T-helper 2 cell (primary cell): ENCODE measurements at regions not wholly inside any gene's neighbourhood (a gene's known extent, or its start where the extent isn't known, plus 50 kb on each side); places are given as distances from the start of the nearest gene placed in this dataset.
"Not testable (repeated sequence)": the region's sequence is repeated elsewhere in the genome, so short reads cannot be mapped to it uniquely, and the experiment has no call there.

ENCODE experiments used
- DNase-seq, 5 experiments: peaks; one replicate each; pipeline versions ENCODE4 v3.0.0 to v3.0.0-alpha.2; 2012 to 2022

DNA sequence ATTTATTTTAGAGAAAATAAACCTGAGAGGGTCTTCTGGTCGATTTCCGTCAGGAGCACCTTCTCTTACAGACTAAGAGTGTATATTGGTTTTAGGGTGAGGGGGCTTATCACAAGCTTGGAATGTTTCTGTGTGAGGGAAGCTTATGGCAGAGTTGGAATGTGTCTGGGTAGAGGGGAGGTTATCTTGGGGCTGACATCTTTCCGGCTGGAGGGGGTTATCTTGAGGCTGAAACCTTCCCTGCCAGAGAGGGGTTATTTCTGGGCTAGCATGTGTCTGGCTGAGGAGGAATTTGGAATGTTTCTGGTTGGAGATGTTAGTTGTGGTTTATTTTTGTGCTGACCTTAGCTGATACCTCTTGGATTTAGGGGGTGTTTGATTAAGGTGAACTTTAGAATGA lies 1312.1 kb downstream of the ADGRL3 start:
- no peak for DNase-seq

DNA sequence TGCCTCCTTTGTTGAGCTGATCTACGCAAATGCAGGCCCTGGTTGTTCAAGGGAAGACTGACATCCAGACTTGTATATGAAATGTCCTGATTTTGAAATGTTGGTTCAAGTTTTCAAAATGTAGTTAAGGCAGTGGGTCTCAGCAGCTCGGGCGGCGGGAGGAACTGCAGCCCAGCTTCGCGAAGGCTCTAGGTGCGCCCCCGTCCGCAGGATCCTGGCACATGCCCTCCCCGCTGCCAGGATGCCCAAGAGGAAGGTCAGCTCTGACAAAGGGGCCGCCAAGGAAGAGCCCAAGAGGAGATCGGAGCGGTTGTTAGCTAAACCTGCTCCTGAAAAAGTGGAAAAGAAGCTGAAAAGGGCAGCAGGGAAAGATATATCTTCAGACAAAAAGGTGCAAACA lies 1310.1 kb downstream of the ADGRL3 start:
- no peak for DNase-seq

DNA sequence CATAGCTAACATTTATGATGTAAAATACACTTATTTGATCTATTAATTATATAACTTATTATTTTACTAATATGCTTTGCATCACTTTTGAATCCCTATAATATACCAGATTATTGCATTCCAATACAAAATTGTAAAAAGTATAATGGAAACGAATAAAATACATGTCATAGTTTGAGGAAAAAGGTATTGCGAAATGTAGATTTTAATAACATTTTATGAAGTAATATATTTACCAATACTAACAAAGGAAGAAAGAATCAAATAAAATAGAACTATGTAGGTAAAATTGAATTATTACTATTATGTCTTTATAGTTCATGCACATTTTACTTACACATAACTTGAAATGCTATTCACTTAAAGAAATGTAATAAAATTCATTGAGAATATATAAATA lies 1300.2 kb downstream of the ADGRL3 start:
- DNase-seq = no peak

DNA sequence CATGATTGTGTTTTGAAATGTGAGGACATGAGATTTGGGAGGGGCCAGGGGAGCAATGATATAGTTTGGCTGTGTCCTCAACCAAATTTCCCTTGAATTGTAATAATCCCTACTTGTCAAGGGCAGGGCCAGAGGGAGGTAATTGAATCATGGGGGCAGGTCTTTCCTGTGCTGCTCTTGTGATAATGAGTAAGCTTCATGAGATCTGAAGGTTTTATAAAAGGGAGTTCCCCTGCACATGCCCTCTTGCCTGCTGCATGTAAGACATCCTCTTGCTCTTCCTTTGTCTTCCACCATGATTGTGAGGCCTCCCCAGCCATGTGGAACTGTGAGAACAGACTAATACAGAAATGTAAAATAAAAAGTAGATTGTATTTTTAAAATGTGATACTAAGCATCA lies 1294.9 kb downstream of the ADGRL3 start:
- no peak for DNase-seq

DNA sequence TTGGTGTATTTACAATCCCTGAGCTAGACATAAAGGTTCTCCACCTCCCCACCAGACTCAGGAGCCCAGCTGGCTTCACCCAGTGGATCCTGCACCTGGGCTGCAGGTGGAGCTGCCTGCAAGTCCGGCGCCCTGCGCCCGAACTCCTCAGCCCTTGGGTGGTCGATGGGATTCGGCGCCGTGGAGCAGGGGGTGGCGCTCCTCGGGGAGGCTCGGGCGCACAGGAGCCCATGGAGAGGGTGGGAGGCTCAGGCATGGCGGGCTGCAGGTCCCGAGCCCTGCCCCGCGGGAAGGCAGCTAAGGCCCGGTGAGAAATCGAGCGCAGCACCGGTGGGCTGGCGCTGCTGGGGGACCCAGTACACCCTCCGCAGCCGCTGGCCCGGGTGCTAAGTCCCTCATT lies 1291.6 kb downstream of the ADGRL3 start:
- not testable (repeated sequence) for DNase-seq

DNA sequence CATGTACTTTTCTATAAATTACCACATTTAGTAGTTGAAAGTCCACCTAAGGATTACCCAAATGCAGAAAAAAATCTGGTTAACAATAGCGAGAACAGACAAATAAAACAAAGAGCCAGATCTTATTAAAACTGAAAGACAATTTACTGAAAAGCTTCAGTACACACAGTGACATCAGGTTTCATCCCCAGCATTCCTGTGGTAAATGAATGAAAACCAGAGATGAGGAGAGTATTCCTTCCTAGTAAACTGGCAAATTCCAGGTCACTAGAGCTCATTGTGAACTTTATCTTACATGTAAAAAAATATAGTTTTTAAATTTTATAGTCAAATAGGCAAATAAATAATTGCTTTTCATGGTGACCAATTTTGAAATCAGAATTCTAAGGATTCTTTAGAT lies 1290.5 kb downstream of the ADGRL3 start:
- DNase-seq = no peak

DNA sequence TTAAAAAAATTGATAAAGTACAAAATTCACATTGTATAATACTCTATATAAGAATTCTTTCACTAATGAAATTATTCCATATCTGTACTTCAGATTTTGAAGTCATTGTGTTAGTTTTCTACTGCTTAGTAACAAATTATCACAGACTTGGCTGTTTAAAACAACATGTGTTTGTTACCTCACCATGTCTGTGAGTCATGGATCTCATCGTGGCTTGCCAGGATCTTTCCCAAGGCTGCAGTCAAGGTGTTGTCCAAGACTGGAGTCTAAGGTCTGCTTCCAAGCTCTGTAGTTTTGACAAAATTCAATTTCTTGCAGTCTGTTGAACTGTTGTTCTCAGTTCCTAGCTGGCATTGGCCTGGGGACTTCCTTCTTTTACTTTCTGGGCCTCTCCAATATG lies 1286.9 kb downstream of the ADGRL3 start:
- DNase-seq = no peak

DNA sequence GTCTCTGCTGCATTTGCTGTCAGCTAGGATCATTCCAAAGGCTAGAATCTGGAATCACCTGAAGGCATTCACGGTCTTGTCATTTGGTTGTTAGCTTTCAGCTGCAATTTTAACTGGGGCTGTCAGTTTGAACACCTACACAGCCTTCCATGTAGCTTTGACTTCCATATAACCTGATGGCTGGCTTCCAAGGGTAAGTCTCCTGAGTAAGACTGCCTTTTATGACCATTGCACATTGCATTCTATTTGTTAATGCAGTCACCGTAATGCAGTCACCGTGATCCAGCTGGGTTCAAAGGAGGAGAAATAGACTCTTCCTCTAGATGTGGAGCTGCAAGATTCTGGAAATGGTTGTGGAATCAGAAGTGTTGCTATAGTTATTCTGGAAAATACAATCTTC lies 1284.2 kb downstream of the ADGRL3 start:
- DNase-seq = no peak

DNA sequence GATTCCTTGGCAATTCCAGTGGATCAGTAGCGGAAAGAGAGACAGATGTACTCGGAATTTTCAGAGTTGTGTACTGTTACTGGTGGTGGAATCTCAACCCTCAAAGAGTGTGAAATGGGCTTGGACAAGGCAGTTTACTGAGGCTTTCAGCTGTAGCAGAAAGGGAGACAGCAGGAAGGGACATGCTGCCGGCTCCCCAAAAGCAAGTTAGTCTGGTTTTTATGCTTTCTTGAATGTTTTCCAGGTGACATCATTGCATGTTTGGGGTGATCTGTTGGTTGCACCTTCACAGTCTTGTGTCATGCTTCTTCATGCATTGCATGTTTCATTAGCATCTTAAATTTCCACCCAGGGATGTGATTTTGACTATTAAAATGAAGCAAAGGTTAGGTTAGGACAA lies 1282.2 kb downstream of the ADGRL3 start:
- DNase-seq = no peak

DNA sequence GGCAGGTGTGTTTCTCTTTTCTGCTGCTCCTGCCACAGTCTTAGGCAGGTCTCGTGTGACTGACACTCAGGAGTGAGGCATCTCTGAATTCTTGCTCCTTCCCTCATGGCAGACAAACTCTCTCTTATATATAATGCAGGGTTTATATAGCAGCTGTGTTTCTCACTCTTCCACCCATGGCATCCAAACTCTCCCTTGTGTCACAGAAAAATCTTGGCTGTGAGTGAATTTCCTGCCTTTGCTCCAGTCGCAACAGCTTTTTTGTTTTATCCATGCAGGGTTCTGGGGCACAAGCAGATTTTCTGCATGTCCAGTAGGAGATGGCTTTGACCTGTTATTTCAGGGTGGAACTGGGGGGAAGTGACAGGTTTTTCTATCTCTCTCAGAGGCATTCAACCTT lies 1275.5 kb downstream of the ADGRL3 start:
- no peak for DNase-seq

DNA sequence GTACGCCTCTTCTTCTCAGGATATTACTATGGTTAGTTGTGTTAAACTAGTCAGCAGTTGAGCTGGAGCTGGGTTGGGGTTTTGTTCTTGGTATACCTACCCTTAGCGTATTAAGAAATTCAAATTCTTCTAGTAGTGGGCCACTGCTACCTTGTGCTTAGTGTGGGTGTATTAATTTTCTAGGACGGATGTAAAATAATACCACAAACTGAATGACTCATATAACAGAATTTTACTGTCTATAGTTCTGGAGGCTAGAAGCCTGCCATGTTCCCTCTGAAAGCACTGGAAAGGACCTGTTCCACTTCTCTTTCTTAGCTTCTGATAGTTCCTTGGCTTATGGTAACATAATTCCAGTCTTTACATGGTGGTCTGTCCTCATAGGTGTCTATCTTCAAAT lies 1274.7 kb downstream of the ADGRL3 start:
- DNase-seq = no peak

DNA sequence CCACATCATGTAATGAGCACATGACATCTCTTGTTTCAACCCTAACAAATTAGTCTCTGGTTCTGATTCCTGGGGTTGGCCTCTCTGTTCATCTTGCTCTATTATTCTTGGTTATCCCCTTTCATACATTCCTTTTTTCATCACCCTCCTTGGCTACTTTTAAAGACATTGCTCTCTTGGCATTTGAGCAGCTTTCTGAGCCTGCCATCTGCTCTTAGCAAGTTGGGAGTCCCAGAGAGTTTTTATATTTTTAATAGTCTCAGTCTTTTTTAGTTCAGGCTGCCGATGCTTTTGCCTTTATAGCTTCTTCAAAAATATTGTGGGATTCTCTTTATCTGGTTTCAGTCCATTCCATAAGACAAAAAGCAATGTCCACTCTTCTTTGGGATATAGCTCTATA lies 1270.9 kb downstream of the ADGRL3 start:
- no peak for DNase-seq

DNA sequence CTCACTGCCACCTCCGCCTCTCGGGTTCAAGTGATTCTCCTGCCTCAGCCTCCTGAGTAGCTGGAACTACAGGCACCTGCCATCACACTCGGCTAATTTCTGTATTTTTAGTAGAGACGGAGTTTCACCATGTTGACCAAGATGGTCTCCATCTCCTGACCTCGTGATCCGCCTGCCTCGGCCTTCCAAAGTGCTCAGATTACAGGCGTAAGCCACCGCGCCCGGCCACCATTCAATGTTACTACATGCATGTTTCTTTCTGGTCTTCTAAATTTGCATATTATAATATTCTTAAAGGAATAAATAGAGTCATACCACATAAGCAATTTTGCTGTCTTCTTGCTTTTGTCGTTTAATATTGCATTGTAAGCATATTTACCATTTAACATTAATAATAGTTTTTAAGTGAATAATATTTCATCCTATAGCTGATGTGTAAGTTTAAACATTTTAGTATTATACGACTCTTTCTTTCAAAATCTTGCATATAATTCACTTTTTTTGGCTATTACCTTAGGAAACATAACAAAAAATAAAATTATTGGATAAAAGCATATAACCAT lies 1270.4 kb downstream of the ADGRL3 start:
- DNase-seq = no peak

DNA sequence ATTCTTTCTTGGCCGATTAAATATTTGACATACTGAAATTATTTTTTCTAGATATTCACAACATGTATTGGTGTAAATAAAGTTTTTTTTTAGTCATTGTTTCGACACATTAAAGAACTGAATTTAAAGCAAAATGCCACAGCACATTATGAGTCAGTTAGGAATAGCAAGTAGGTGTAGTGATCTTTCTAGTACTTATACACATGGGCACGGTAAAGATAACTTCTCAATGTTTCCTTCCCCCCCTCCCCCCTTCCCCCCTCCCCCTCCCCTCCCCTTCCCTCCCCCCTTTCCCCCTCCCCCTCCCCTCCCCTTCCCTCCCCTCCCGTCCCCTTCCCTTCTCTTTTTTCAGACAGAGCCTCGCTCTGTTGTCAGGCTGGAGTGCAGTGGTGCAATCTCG lies 1269.9 kb downstream of the ADGRL3 start:
- DNase-seq = no peak

DNA sequence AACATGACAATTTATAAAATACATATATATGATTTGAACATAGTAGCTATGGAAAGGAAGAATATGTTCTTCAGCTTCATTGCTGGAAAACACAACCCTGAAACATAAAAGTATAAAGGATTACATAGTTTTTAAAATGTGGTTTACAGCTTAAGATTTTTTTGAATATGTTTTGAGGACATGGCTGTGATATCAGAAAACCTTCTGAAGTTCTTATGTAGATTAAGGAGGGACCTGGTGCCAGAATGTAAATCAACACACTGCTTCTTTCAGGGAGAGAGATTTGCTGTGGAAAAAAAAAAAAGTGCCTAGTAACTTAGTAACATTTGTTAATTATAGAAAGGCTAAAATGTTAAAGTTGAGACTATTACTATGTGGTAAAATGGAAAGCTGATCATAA lies 1261.8 kb downstream of the ADGRL3 start:
- DNase-seq = no peak

DNA sequence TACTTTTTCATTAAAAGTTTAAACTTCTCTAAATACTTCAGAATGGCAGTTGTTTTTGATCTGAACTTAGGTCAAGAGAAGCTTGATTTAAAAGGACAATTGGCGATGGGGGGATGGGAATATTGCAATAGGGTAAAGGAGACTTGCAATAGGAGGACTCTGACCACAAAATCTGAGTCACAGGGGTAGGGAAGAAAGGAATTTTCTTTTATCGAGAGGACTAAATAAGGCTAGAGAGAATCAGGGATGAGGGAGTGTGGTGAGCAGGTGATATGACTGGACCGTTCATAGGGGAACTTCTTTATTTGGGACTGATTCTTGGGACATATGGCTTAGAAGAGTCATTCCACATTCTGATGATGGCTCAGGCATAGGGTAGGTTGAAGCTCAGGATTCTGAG lies 1260.2 kb downstream of the ADGRL3 start:
- no peak for DNase-seq

DNA sequence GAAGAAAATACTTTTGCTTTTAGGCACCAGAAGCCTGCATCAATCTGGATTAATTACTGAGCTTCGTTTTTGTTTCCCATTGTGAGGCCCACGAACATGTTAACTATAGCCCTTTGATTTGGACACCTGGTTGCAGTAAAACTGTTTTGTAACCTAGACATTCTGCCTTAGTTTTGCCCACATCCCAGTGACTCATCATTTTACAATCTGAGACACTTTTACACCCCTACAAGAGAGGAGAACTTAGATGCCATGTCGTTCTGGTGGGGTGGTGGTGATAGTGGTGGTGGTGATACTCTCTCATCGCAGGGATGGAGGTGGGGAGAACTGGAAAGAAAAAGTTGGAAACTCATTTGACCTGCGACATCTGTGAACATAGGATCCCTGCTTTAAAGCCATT lies 1257.2 kb downstream of the ADGRL3 start:
- no peak for DNase-seq

DNA sequence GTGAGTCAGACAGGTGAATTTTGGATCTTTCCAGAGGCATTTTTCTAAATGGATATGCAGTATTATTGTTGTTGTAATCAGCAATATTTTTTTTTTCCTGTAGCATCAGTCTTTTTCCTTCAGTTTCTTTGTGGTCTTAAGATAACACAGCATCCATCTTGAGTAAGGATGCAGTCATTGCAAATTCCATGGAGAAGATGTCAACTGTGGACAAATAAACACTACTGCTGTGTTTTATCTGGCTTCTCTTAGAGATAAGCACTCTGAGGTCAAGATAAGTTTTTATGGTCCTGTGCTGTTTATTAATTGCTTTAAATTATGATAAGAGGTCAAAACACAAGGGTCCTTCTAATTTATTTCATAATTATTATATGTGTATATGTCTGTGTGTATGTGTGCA lies 1255.7 kb downstream of the ADGRL3 start:
- DNase-seq = no peak

DNA sequence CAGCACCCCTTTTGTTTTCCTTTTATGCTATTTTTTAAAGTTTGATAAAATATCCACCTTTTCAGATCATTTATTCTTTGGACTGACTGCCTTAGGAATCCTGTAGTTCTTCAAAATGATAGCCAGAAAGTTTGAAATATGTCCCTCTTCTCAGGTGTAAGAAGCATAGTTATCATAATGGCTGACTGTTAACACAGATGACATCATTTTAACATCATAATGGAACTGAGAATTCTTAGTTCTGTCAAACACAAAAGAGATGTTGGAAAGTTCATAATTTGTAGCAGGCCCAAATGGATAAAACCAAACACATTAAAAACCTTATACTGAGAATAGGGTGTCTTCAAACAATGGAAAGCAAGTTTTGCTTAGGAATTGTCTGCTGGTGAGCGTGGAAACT lies 1254.4 kb downstream of the ADGRL3 start:
- no peak for DNase-seq

DNA sequence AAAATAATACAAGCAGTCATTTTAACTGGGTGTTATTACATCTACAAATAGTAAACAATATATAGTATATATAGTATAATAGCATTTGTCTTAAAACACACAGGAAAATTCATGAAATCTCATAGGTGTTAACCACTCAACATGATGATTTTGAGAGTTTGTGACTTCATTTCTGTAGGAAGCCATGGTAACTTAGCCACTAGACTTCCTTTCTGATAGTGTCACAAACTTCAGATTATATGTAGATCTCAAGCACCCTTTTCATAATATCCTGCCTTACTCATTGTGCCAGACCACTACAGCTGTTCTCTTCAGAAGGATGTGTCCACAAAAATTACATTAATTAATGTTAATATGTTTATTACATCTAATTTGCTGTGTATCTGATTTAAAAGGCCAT lies 1250.6 kb downstream of the ADGRL3 start:
- peak in 1 of 5 experiments; percentile 18 for DNase-seq

DNA sequence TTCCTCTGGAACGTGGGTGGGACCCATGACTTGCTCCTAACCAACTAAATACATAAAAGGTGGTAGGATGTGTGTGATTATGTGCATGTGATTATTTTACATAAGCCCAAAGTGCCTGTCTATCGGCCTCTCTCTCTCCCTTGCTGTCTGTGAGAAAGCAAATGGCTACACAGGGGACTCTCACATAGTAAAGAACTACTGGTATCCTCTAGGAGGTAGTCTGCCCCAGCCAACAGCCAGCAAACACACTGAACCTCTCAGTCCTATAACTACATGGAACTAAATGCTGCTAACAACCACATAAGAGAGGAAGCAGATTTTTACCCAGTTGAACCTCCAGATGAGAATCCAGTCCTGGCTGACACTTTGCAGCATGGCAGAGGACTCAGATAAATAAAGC lies 1249.4 kb downstream of the ADGRL3 start:
- DNase-seq = no peak

DNA sequence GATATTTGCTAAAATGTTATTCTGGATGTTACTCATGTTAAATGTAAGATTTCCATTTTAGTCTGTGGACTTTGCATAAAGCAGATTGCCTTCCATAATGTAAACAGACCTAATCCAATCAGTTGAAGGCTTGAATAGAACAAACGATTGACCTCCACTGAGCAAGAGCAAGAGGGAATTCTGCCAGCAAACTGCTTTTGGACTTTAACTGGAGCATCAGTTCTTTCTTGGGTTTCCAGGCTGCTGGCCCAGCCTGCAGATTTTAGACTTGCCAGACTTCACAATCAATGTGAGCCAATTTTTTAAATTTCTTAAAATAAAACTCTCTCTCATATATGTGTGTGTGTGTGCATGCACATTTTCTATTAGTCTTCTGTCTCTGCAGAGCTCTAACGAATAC lies 1248.8 kb downstream of the ADGRL3 start:
- no peak for DNase-seq

DNA sequence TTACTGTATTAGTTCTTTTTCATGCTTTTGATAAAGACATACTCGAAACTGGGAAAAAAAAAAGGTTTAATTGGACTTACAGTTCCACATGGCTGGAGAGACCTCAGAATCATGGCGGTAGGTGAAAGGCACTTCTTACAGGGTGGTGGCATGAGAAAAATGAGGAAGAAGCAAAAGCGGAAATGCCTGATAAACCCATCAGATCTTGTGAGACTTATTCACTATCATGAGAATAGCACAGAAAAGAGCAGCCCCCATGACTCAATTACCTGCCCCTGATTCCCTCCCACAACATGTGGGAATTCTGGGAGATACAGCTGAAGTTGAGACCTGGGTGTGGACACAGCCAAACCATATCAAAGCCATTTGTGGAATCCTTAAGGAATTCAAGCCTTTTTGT lies 1238.9 kb downstream of the ADGRL3 start:
- no peak for DNase-seq

DNA sequence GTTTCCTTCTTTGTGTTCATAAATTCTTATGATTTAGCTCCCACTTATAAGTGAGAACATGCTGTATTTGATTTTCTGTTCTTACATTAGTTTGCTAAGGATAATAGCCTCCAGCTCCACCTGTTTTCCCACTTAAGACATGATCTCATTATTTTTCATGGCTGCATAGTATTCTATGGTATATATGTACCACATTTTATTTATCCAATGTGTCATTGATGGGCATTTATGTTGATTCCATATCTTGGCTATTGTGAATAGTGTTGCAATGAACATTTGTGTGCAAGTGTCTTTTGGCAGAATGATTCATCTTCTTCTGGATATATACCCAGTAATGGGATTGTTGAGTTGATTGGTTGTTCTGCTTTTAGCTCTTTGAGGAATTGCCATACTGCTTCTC lies 1234.8 kb downstream of the ADGRL3 start:
- DNase-seq = no peak

DNA sequence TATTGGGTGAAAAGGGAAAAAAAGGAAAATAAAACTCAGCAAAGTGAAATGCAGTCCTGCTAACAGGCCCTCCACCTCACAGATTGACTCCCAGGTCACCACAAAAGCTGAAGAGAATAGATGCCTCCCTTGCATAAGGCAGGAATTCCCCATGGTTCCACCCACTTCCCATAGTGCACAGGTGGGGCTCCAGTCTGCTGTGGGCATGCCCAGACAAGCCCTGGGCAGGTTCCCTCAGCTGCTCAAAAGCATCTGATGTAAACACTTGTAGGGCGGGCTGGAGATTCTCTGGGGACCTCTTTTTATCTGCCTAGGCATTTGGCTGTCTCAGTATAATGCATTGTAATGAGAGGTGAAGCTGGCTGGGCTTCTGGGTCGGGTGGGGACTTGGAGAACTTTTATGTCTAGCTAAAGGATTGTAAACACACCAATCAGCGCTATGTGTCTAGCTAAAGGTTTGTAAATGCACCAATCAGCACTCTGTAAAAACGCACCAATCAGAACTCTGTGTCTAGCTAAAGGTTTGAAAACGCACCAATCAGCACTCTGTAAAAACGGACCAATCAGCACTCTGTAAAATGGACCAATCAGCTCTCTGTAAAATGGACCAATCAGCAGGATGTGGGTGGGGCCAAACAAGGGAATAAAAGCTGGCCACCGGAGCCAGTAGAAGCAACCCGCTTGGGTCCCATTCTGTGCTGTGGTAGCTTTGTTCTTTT lies 1231.5 kb downstream of the ADGRL3 start:
- not testable (repeated sequence) for DNase-seq
